Panc1 (cell line): ENCODE measurements at regions not wholly inside any gene's neighbourhood (a gene's known extent, or its start where the extent isn't known, plus 50 kb on each side); places are given as distances from the start of the nearest gene placed in this dataset.

Source experiments
- ATAC-seq: fragments of 200-7000 bp; cut with Tn5 transposase; 2 replicates; pipeline ENCODE4 v1.9.1; 2020; ENCODE audit warnings: mild to moderate bottlenecking, moderate library complexity
- BruUV-seq: library from RNA; stranded (reverse); fragments of 400-500 nt; replicated peaks from 2 replicates; lab custom pipeline; 2021; lab: Mats Ljungman, UMichigan
- CTCF ChIA-PET: fragments of 300-600 bp; sonication (Branson Sonifier 250); formaldehyde crosslinking; loops from one replicate; lab custom pipeline; 2022; ENCODE audit warnings: antibody characterized with exemption; lab: Charles Lee
- POLR2A ChIA-PET: fragments of 300-600 bp; sonication (Branson Sonifier 250); formaldehyde crosslinking; loops from one replicate; lab custom pipeline; 2022; ENCODE audit warnings: antibody characterized with exemption; lab: Charles Lee
- DNase-seq: peaks from one replicate; pipeline ENCODE4 v3.0.0-alpha.2; 2010; ENCODE audit warnings: low read depth, low spot score
- H3K27ac ChIP-seq: 2 replicates; pipeline ENCODE4 v1.5.1; 2011; ENCODE audit warnings: mild to moderate bottlenecking, low read length, inconsistent platforms
- H3K27me3 ChIP-seq: fragments of 200-500 bp; sonication (Bioruptor generic); 2 replicates; pipeline ENCODE4 v1.6.0; 2014; ENCODE audit warnings: low read length, inconsistent platforms; ENCODE audit not compliant: control insufficient read depth, insufficient read depth
- H3K36me3 ChIP-seq: fragments of 200-500 bp; sonication (Bioruptor generic); 2 replicates; pipeline ENCODE4 v1.5.1; 2014; ENCODE audit warnings: inconsistent platforms, mild to moderate bottlenecking, low read length, moderate library complexity; ENCODE audit not compliant: control insufficient read depth, insufficient read depth
- H3K4me1 ChIP-seq: 2 replicates; pipeline ENCODE4 v1.5.1; 2011; ENCODE audit warnings: inconsistent platforms, mild to moderate bottlenecking, low read length, moderate library complexity; ENCODE audit not compliant: control insufficient read depth, insufficient read depth
- H3K4me3 ChIP-seq, 2 experiments: 2 replicates each; pipeline ENCODE4 v1.5.1; 2011 to 2012; ENCODE audit warnings: low read depth in 2 of 2, low read length in 2 of 2, mild to moderate bottlenecking in 2 of 2, inconsistent platforms in 1 of 2, moderate library complexity in 1 of 2
- H3K9me3 ChIP-seq: fragments of 200-500 bp; sonication (Bioruptor generic); 2 replicates; pipeline ENCODE4 v1.5.1; 2014; ENCODE audit warnings: low read depth, mild to moderate bottlenecking, inconsistent platforms, low read length, moderate library complexity; ENCODE audit not compliant: control insufficient read depth, insufficient read depth
- CTCF ChIP-seq: fragments of 450-650 bp; IDR thresholded peaks from 2 replicates; pipeline ENCODE4 v1.5.1; 2017; ENCODE audit warnings: mild to moderate bottlenecking
- POLR2AphosphoS5 ChIP-seq: IDR thresholded peaks from 2 replicates; pipeline ENCODE4 v1.6.1; 2012; ENCODE audit warnings: mild to moderate bottlenecking, low read depth, low read length, moderate library complexity
- REST ChIP-seq, 2 experiments: IDR thresholded peaks; 2 replicates each; pipeline ENCODE4 v1.6.1; 2011 to 2012; ENCODE audit warnings: low read depth in 2 of 2, control low read depth in 1 of 2, low read length in 1 of 2, mild to moderate bottlenecking in 1 of 2, moderate library complexity in 1 of 2; ENCODE audit not compliant: insufficient read depth in 1 of 2
- SIN3A ChIP-seq: IDR thresholded peaks from 2 replicates; pipeline ENCODE4 v1.6.1; 2012; ENCODE audit warnings: low read depth, mild to moderate bottlenecking, low read length, moderate library complexity, borderline replicate concordance; ENCODE audit not compliant: insufficient read depth
- TCF7L2 ChIP-seq: IDR thresholded peaks from 2 replicates; pipeline ENCODE4 v1.6.1; 2011; ENCODE audit warnings: mild to moderate bottlenecking, low read depth, low read length, inconsistent platforms
- in situ Hi-C: cut with HindIII; loops from 2 replicates; pipeline ENCODE4 v1.10.0; 2016; ENCODE audit warnings: low sequenced_read_pairs, low pct_unique_long_range_greater_than_20kb
- intact Hi-C: fragments of 100-400 bp; cut with micrococcal nuclease; formaldehyde crosslinking; loops from one replicate; pipeline ENCODE4 v1.10.0; 2022; ENCODE audit not compliant: unreplicated experiment

- in situ Hi-C loops = no loop called here
These were observed 642.2 kb downstream of the PTPRU start for GRCh38 chr1:29878501-29878900.

GRCh38 chr1:29876902-29877301, 640.6 kb downstream of the PTPRU start:
- H3K27ac ChIP-seq = no peak overlapping the region
- POLR2A ChIA-PET = no interaction called here
- no peaks in the 10 kb centered on the region for H3K4me1 ChIP-seq
- in situ Hi-C loops (no loop called here), intact Hi-C loops (no loop called here)
- CTCF ChIA-PET = no interaction called here
- peaks cover 4% of the 10 kb centered on the region; the same call in 1 of the 2 replicates for H3K27me3 ChIP-seq
- no peak overlapping the region for H3K4me3 ChIP-seq
- H3K9me3 ChIP-seq = no peaks in the 10 kb centered on the region
- no TSS peak for BruUV-seq
- DNase-seq (no peak), ATAC-seq (no peak)
- TF ChIP-seq REST (IDR thresholded peaks at IDR 0.05; ENCODE audit: insufficient read depth in 1 of 2, low read depth in 2 of 2, low read length in 1 of 2) (no peak), CTCF (no peak), SIN3A (no peak), TCF7L2 (no peak), POLR2AphosphoS5 (no peak)
- no peaks in the 10 kb centered on the region for H3K36me3 ChIP-seq

More at GRCh38 chr1:29878501-29878900, 642.2 kb downstream of the PTPRU start:
- Histone ChIP-seq H3K36me3 (no peaks in the 10 kb centered on the region), H3K27ac (no peak overlapping the region), H3K27me3 (no peaks in the 10 kb centered on the region), H3K9me3 (no peaks in the 10 kb centered on the region), H3K4me1 (no peaks in the 10 kb centered on the region), H3K4me3 (no peak overlapping the region)
- DNase-seq (no peak), ATAC-seq (no peak)
- ChIA-PET CTCF (no interaction called here), POLR2A (no interaction called here)
- no TSS peak for BruUV-seq
- no peak for TF ChIP-seq REST (IDR thresholded peaks at IDR 0.05; ENCODE audit: insufficient read depth in 1 of 2, low read depth in 2 of 2, low read length in 1 of 2)
- no peak for TF ChIP-seq SIN3A
- no peak for TF ChIP-seq CTCF
- TF ChIP-seq TCF7L2 = no peak
- no peak for TF ChIP-seq POLR2AphosphoS5
- intact Hi-C loops = no loop called here
